ENCODE measurements at regions not wholly inside any gene's neighbourhood (a gene's known extent, or its start where the extent isn't known, plus 50 kb on each side); places are given as distances from the start of the nearest gene placed in this dataset.

GRCh38 chr10:91009121-91009520 is 88.2 kb upstream of the ANKRD1 start:
- Histone ChIP-seq H2AFZ (ENCODE audit: low read depth, low read length) (no peak overlapping the region), H3K4me1 (ENCODE audit: insufficient read depth, low read length) (peaks cover 4% of the 10 kb centered on the region), H3K27me3 (ENCODE audit: insufficient read depth, low read length) (no peaks in the 10 kb centered on the region), H3K36me3 (ENCODE audit: insufficient read depth, low read length) (no peaks in the 10 kb centered on the region), H3K9me3 (ENCODE audit: low read length) (no peaks in the 10 kb centered on the region), H3K4me3 (ENCODE audit: low read length) (no peak overlapping the region)

GRCh38 chr10:91010952-91011351 is 90.1 kb upstream of the ANKRD1 start:
- no peaks in the 10 kb centered on the region for H3K9me3 ChIP-seq (ENCODE audit: low read length)
- H3K4me1 ChIP-seq (ENCODE audit: insufficient read depth, low read length): peaks cover 4% of the 10 kb centered on the region
- H3K27me3 ChIP-seq (ENCODE audit: insufficient read depth, low read length): no peaks in the 10 kb centered on the region
- H3K36me3 ChIP-seq (ENCODE audit: insufficient read depth, low read length): no peaks in the 10 kb centered on the region
- no peak overlapping the region for H2AFZ ChIP-seq (ENCODE audit: low read depth, low read length)
- H3K4me3 ChIP-seq (ENCODE audit: low read length): no peak overlapping the region

GRCh38 chr10:91012502-91012901 is 91.6 kb upstream of the ANKRD1 start:
- Histone ChIP-seq H3K9me3 (ENCODE audit: low read length) (no peaks in the 10 kb centered on the region), H3K36me3 (ENCODE audit: insufficient read depth, low read length) (no peaks in the 10 kb centered on the region), H2AFZ (ENCODE audit: low read depth, low read length) (no peak overlapping the region), H3K27me3 (ENCODE audit: insufficient read depth, low read length) (no peaks in the 10 kb centered on the region), H3K4me3 (ENCODE audit: low read length) (no peak overlapping the region), H3K4me1 (ENCODE audit: insufficient read depth, low read length) (no peaks in the 10 kb centered on the region)

GRCh38 chr10:91013985-91014384 is 93.1 kb upstream of the ANKRD1 start:
- no peaks in the 10 kb centered on the region for H3K36me3 ChIP-seq (ENCODE audit: insufficient read depth, low read length)

GRCh38 chr10:91017198-91017597 is 96.3 kb upstream of the ANKRD1 start:
- Histone ChIP-seq H3K9me3 (ENCODE audit: low read length) (no peaks in the 10 kb centered on the region), H3K4me3 (ENCODE audit: low read length) (no peak overlapping the region), H2AFZ (ENCODE audit: low read depth, low read length) (peak overlapping the region; percentile 43), H3K4me1 (ENCODE audit: insufficient read depth, low read length) (no peaks in the 10 kb centered on the region), H3K27me3 (ENCODE audit: insufficient read depth, low read length) (no peaks in the 10 kb centered on the region), H3K36me3 (ENCODE audit: insufficient read depth, low read length) (no peaks in the 10 kb centered on the region)

More at GRCh38 chr10:91013985-91014384, 93.1 kb upstream of the ANKRD1 start:
- Histone ChIP-seq H2AFZ (ENCODE audit: low read depth, low read length) (no peak overlapping the region), H3K4me3 (ENCODE audit: low read length) (no peak overlapping the region), H3K9me3 (ENCODE audit: low read length) (no peaks in the 10 kb centered on the region), H3K4me1 (ENCODE audit: insufficient read depth, low read length) (no peaks in the 10 kb centered on the region), H3K27me3 (ENCODE audit: insufficient read depth, low read length) (no peaks in the 10 kb centered on the region)

GRCh38 chr10:91021901-91022300 is 101.0 kb upstream of the ANKRD1 start:
- H2AFZ ChIP-seq (ENCODE audit: low read depth, low read length): no peak overlapping the region
- H3K4me3 ChIP-seq (ENCODE audit: low read length): no peak overlapping the region
- H3K27me3 ChIP-seq (ENCODE audit: insufficient read depth, low read length): no peaks in the 10 kb centered on the region
- H3K4me1 ChIP-seq (ENCODE audit: insufficient read depth, low read length): peaks cover 23% of the 10 kb centered on the region
- no peaks in the 10 kb centered on the region for H3K9me3 ChIP-seq (ENCODE audit: low read length)
- no peaks in the 10 kb centered on the region for H3K36me3 ChIP-seq (ENCODE audit: insufficient read depth, low read length)

- H2AFZ ChIP-seq (ENCODE audit: low read depth, low read length): no peak overlapping the region
- no peaks in the 10 kb centered on the region for H3K27me3 ChIP-seq (ENCODE audit: insufficient read depth, low read length)
- H3K4me3 ChIP-seq (ENCODE audit: low read length): no peak overlapping the region
- no peaks in the 10 kb centered on the region for H3K36me3 ChIP-seq (ENCODE audit: insufficient read depth, low read length)
- H3K9me3 ChIP-seq (ENCODE audit: low read length): no peaks in the 10 kb centered on the region
- peaks cover 23% of the 10 kb centered on the region for H3K4me1 ChIP-seq (ENCODE audit: insufficient read depth, low read length)
Measured at GRCh38 chr10:91022390-91022789, 101.5 kb upstream of the ANKRD1 start.

GRCh38 chr10:91022924-91023699 is 102.2 kb upstream of the ANKRD1 start:
- Histone ChIP-seq H3K4me3 (ENCODE audit: low read length) (no peak overlapping the region), H2AFZ (ENCODE audit: low read depth, low read length) (peak overlapping the region; percentile 75), H3K27me3 (ENCODE audit: insufficient read depth, low read length) (no peaks in the 10 kb centered on the region)

GRCh38 chr10:91023700-91024398 is 103.0 kb upstream of the ANKRD1 start:
- Histone ChIP-seq H3K4me3 (ENCODE audit: low read length) (no peak overlapping the region), H3K36me3 (ENCODE audit: insufficient read depth, low read length) (no peaks in the 10 kb centered on the region), H3K27me3 (ENCODE audit: insufficient read depth, low read length) (no peaks in the 10 kb centered on the region), H3K9me3 (ENCODE audit: low read length) (no peaks in the 10 kb centered on the region), H3K4me1 (ENCODE audit: insufficient read depth, low read length) (peaks cover 23% of the 10 kb centered on the region), H2AFZ (ENCODE audit: low read depth, low read length) (peak overlapping the region; percentile 75)

More at GRCh38 chr10:91022924-91023699, 102.2 kb upstream of the ANKRD1 start:
- H3K9me3 ChIP-seq (ENCODE audit: low read length): no peaks in the 10 kb centered on the region
- peaks cover 23% of the 10 kb centered on the region for H3K4me1 ChIP-seq (ENCODE audit: insufficient read depth, low read length)
- no peaks in the 10 kb centered on the region for H3K36me3 ChIP-seq (ENCODE audit: insufficient read depth, low read length)

- Histone ChIP-seq H3K4me3 (ENCODE audit: low read length) (no peak overlapping the region), H3K9me3 (ENCODE audit: low read length) (no peaks in the 10 kb centered on the region), H3K4me1 (ENCODE audit: insufficient read depth, low read length) (peaks cover 23% of the 10 kb centered on the region), H3K36me3 (ENCODE audit: insufficient read depth, low read length) (no peaks in the 10 kb centered on the region), H2AFZ (ENCODE audit: low read depth, low read length) (peak overlapping the region; percentile 75), H3K27me3 (ENCODE audit: insufficient read depth, low read length) (no peaks in the 10 kb centered on the region)
Measured at GRCh38 chr10:91024541-91024940, 103.7 kb upstream of the ANKRD1 start.

GRCh38 chr10:91032611-91033206 is 111.8 kb upstream of the ANKRD1 start:
- Histone ChIP-seq H3K4me3 (ENCODE audit: low read length) (no peak overlapping the region), H2AFZ (ENCODE audit: low read depth, low read length) (no peak overlapping the region), H3K4me1 (ENCODE audit: insufficient read depth, low read length) (peaks cover 30% of the 10 kb centered on the region)

GRCh38 chr10:91033324-91033950 is 112.5 kb upstream of the ANKRD1 start:
- no peak overlapping the region for H3K4me3 ChIP-seq (ENCODE audit: low read length)
- H2AFZ ChIP-seq (ENCODE audit: low read depth, low read length): no peak overlapping the region
- H3K27me3 ChIP-seq (ENCODE audit: insufficient read depth, low read length): no peaks in the 10 kb centered on the region
- peaks cover 33% of the 10 kb centered on the region for H3K4me1 ChIP-seq (ENCODE audit: insufficient read depth, low read length)
- no peaks in the 10 kb centered on the region for H3K9me3 ChIP-seq (ENCODE audit: low read length)
- H3K36me3 ChIP-seq (ENCODE audit: insufficient read depth, low read length): no peaks in the 10 kb centered on the region

More at GRCh38 chr10:91032611-91033206, 111.8 kb upstream of the ANKRD1 start:
- no peaks in the 10 kb centered on the region for H3K36me3 ChIP-seq (ENCODE audit: insufficient read depth, low read length)
- H3K9me3 ChIP-seq (ENCODE audit: low read length): no peaks in the 10 kb centered on the region
- no peaks in the 10 kb centered on the region for H3K27me3 ChIP-seq (ENCODE audit: insufficient read depth, low read length)

GRCh38 chr10:91034042-91034441 is 113.2 kb upstream of the ANKRD1 start:
- Histone ChIP-seq H2AFZ (ENCODE audit: low read depth, low read length) (no peak overlapping the region), H3K4me1 (ENCODE audit: insufficient read depth, low read length) (peaks cover 39% of the 10 kb centered on the region), H3K36me3 (ENCODE audit: insufficient read depth, low read length) (no peaks in the 10 kb centered on the region), H3K4me3 (ENCODE audit: low read length) (no peak overlapping the region), H3K27me3 (ENCODE audit: insufficient read depth, low read length) (no peaks in the 10 kb centered on the region), H3K9me3 (ENCODE audit: low read length) (no peaks in the 10 kb centered on the region)
